Activated T-helper 2 cell treated with anti-CD3 and anti-CD28 coated beads, Interferon-gamma antibody, Interleukin-2, Interleukin-4, amounts not matched to agents 10 μg/mL and 5 μg/mL and 100 μg/mL, durations not matched to agents 14 hours and 24 hours and 36 hours (primary cell): ENCODE measurements at regions not wholly inside any gene's neighbourhood (a gene's known extent, or its start where the extent isn't known, plus 50 kb on each side); places are given as distances from the start of the nearest gene placed in this dataset.

Experiments used
- DNase-seq: peaks from one replicate; pipeline ENCODE4 v3.0.0; 2021; ENCODE audit warnings: low spot score
- H3K27ac Mint-ChIP-seq: one replicate; pipeline ENCODE4 v1.8.0; 2021; ENCODE audit warnings: mixed read lengths
- H3K27me3 Mint-ChIP-seq: one replicate; pipeline ENCODE4 v1.8.0; 2021; ENCODE audit warnings: low read depth, mixed read lengths
- H3K36me3 Mint-ChIP-seq: one replicate; pipeline ENCODE4 v1.8.0; 2021; ENCODE audit warnings: low read depth, mixed read lengths
- H3K4me1 Mint-ChIP-seq: one replicate; pipeline ENCODE4 v1.8.0; 2021; ENCODE audit warnings: low read depth, mixed read lengths
- H3K4me3 Mint-ChIP-seq: one replicate; pipeline ENCODE4 v1.8.0; 2021; ENCODE audit warnings: low read depth, mild to moderate bottlenecking, moderate library complexity, mixed read lengths
- H3K9me3 Mint-ChIP-seq: one replicate; pipeline ENCODE4 v1.8.0; 2021; ENCODE audit warnings: mixed read lengths
- intact Hi-C: fragments of 100-400 bp; cut with micrococcal nuclease; formaldehyde crosslinking; loops from one replicate; pipeline ENCODE4 v1.15.1; 2023

GRCh38 chr20:24042646-24043045, 54.1 kb upstream of the GGTLC1 start:
- Mint-ChIP-seq H3K27ac (no peak overlapping the region), H3K27me3 (no peaks in the 10 kb centered on the region), H3K9me3 (no peaks in the 10 kb centered on the region), H3K36me3 (peaks cover 4% of the 10 kb centered on the region), H3K4me3 (no peak overlapping the region), H3K4me1 (peaks cover 41% of the 10 kb centered on the region)
- intact Hi-C loops, result loop anchor here (10.0 kb wide), 1 partner anchor 1132 kb away; no protein-coding TSS in a partner anchor
- DNase-seq, result no peak

- Mint-ChIP-seq H3K4me1 (peaks cover 30% of the 10 kb centered on the region), H3K9me3 (no peaks in the 10 kb centered on the region), H3K36me3 (no peaks in the 10 kb centered on the region), H3K4me3 (no peak overlapping the region), H3K27me3 (no peaks in the 10 kb centered on the region), H3K27ac (no peak overlapping the region)
- no peak for DNase-seq
- intact Hi-C loops, result loop anchor here (10.0 kb wide), 1 partner anchor 1134 kb away; no protein-coding TSS in a partner anchor
These were observed 52.4 kb upstream of the GGTLC1 start for GRCh38 chr20:24040896-24041459.

GRCh38 chr20:24039196-24039595, 50.6 kb upstream of the GGTLC1 start:
- Mint-ChIP-seq H3K27ac (no peak overlapping the region), H3K4me3 (no peak overlapping the region), H3K27me3 (no peaks in the 10 kb centered on the region), H3K9me3 (no peaks in the 10 kb centered on the region), H3K36me3 (no peaks in the 10 kb centered on the region), H3K4me1 (peaks cover 19% of the 10 kb centered on the region)
- intact Hi-C loops, result no loop called here
- no peak for DNase-seq
